ENCODE measurements at regions not wholly inside any gene's neighbourhood (a gene's known extent, or its start where the extent isn't known, plus 50 kb on each side); places are given as distances from the start of the nearest gene placed in this dataset.

DNA sequence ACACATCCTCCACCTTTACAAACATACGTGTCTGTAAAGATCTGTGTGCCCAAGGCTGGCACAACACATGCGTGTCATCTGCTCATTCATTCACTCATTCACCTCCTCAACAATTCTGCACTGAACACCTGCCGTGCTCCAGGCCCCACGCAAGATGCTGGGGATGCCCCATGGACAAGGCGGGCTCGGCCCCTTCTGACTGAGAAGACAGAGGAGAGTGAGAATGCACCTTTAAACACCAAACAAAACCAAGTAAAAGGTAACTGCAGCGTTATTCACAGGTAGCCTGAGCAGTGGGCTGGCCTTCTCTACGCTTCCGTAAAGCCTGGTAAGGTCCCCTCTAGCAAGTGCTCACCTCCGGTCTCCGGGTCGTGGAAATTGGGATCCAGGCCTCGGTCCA is 142.8 kb downstream of the SHANK2 start:
- POLR2A ChIA-PET, result no interaction called here

DNA sequence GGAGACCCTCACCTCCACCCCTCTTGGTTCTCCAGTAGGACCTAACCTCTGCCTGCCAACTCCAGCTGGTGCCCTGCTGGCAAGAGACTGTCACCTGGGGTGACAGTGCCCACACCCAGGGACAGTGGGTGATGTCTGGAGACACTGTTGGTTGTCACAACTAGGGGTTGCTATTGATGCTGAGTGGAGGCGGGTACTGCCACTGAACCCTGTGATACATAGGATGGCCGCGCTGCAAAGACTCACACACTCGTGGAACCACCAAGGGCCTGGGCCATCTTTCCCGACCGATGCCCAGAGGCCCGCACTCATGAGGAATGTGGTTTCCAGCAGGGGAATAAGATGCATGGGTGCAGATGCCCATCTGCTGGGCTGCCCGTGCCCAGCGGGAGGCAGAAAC is 143.2 kb downstream of the SHANK2 start:
- DNase-seq, result no peak
- Histone ChIP-seq H3K27me3 (replicated peaks in 2 of 5; ENCODE audit: control insufficient read depth in 4 of 5, insufficient read depth in 5 of 5, low read length in 4 of 5) (peaks cover 0 to 41% (median 0%) of the 10 kb centered on the region in 5 experiments), H3K27ac (ENCODE audit: insufficient read depth in 1 of 2, low read depth in 1 of 2, low read length in 2 of 2, poor library complexity in 1 of 2, severe bottlenecking in 2 of 2) (no peak overlapping the region), H3K36me3 (ENCODE audit: control insufficient read depth in 4 of 4, insufficient read depth in 4 of 4, low read length in 3 of 4) (no peaks in the 10 kb centered on the region), H3K4me1 (ENCODE audit: control extremely low read depth in 1 of 4, control insufficient read depth in 4 of 4, insufficient read depth in 4 of 4, low read length in 3 of 4) (no peaks in the 10 kb centered on the region), H3K4me3 (ENCODE audit: control insufficient read depth in 1 of 7, extremely low read depth in 1 of 7, insufficient read depth in 4 of 7, low read depth in 2 of 7, low read length in 6 of 7) (no peak overlapping the region), H3K9me3 (ENCODE audit: control extremely low read depth in 1 of 5, control insufficient read depth in 4 of 5, insufficient read depth in 2 of 5, low read depth in 1 of 5, low read length in 4 of 5) (no peaks in the 10 kb centered on the region)
- 89% methylated on average over 3 of the region's 9 CpGs for WGBS (ENCODE audit: insufficient coverage)
- ChIA-PET POLR2A (no interaction called here), CTCF (no interaction called here)

More for the DNA sequence above, 142.8 kb downstream of the SHANK2 start:
- WGBS (ENCODE audit: insufficient coverage), result 99% methylated on average over 8 of the region's 13 CpGs
- no peaks in the 10 kb centered on the region for H3K9me3 ChIP-seq (ENCODE audit: control extremely low read depth in 1 of 5, control insufficient read depth in 4 of 5, insufficient read depth in 2 of 5, low read depth in 1 of 5, low read length in 4 of 5)
- CTCF ChIA-PET, result no interaction called here
- no peak overlapping the region for H3K27ac ChIP-seq (ENCODE audit: insufficient read depth in 1 of 2, low read depth in 1 of 2, low read length in 2 of 2, poor library complexity in 1 of 2, severe bottlenecking in 2 of 2)
- H3K36me3 ChIP-seq (ENCODE audit: control insufficient read depth in 4 of 4, insufficient read depth in 4 of 4, low read length in 3 of 4), result no peaks in the 10 kb centered on the region
- peaks cover 0 to 44% (median 0%) of the 10 kb centered on the region in 5 experiments for H3K27me3 ChIP-seq (replicated peaks in 2 of 5; ENCODE audit: control insufficient read depth in 4 of 5, insufficient read depth in 5 of 5, low read length in 4 of 5)
- H3K4me1 ChIP-seq (ENCODE audit: control extremely low read depth in 1 of 4, control insufficient read depth in 4 of 4, insufficient read depth in 4 of 4, low read length in 3 of 4), result no peaks in the 10 kb centered on the region
- H3K4me3 ChIP-seq (ENCODE audit: control insufficient read depth in 1 of 7, extremely low read depth in 1 of 7, insufficient read depth in 4 of 7, low read depth in 2 of 7, low read length in 6 of 7), result no peak overlapping the region
- DNase-seq, result no peak

DNA sequence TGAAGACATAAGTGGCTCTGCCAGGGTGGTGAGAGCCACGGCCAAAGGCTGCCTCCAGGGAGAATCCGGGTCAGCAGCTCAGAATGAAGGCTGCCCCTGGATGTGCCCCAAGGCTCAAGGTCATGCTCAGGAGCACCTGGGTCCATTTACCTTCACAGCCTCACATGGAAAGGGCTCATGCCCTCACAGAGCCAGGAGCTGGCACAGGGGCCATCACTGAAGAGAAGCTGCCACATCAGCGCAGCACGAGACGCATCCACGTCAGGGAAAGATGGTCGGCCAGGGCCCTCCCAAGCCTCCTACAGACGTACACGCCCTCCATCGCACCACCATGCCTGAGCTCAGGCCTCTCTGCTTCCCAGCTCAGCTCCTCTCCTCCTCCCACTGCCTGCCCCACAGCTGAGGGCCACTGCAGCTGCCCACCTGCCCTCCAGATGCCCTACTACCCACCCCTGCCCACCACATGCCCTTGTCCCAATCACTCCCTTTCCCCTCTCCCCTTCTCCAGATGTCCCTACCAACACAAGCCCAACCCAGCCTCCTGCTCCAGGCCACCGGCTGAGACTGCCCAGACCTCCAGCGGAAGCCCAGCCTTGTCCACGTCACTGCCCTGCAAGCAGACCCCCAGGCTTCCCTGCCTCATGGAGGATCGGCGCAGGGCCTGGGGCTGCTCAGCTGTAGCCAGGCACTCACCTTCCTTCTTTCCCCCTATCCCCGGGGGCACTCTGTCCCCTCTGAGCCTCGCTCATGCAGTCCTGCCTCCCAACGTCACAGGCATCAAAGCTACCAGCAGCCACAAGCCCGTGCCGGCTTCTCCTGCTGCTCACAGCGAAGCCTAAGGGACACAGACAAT is 144.1 kb downstream of the SHANK2 start:
- Histone ChIP-seq H3K27me3 (replicated peaks in 2 of 5; ENCODE audit: control insufficient read depth in 4 of 5, insufficient read depth in 5 of 5, low read length in 4 of 5) (peaks cover 0 to 32% (median 0%) of the 10 kb centered on the region in 5 experiments), H3K4me1 (ENCODE audit: control extremely low read depth in 1 of 4, control insufficient read depth in 4 of 4, insufficient read depth in 4 of 4, low read length in 3 of 4) (no peaks in the 10 kb centered on the region), H3K36me3 (ENCODE audit: control insufficient read depth in 4 of 4, insufficient read depth in 4 of 4, low read length in 3 of 4) (no peaks in the 10 kb centered on the region), H3K4me3 (ENCODE audit: control insufficient read depth in 1 of 7, extremely low read depth in 1 of 7, insufficient read depth in 4 of 7, low read depth in 2 of 7, low read length in 6 of 7) (no peak overlapping the region), H3K9me3 (ENCODE audit: control extremely low read depth in 1 of 5, control insufficient read depth in 4 of 5, insufficient read depth in 2 of 5, low read depth in 1 of 5, low read length in 4 of 5) (no peaks in the 10 kb centered on the region), H3K27ac (ENCODE audit: insufficient read depth in 1 of 2, low read depth in 1 of 2, low read length in 2 of 2, poor library complexity in 1 of 2, severe bottlenecking in 2 of 2) (no peak overlapping the region)
- WGBS (ENCODE audit: insufficient coverage), result 92% methylated on average over 19 of the region's 21 CpGs
- no peak for DNase-seq
- ChIA-PET POLR2A (no interaction called here), CTCF (no interaction called here)

DNA sequence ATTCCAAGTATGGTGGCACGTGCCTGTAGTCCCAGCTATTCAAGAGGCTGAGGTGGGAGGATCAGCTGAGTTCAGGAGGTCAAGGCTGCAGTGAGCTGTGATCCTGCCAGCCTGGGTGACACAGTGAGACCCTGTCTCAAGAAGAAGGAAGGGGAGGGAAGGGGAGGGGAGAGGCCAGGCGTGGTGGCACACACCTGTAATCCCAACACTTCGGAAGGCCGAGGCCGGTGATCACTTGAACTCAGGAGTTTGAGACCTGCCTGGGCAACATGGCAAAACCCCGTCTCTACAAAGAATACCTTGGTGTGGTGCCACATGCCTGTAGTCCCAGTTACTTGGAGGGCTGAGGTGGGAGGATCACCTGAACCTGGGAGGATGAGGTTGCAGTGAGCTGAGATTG is 145.7 kb downstream of the SHANK2 start:
- 93% methylated on average over 6 of the region's 6 CpGs for WGBS (ENCODE audit: insufficient coverage)
- Histone ChIP-seq H3K36me3 (ENCODE audit: control insufficient read depth in 4 of 4, insufficient read depth in 4 of 4, low read length in 3 of 4) (no peaks in the 10 kb centered on the region), H3K9me3 (ENCODE audit: control extremely low read depth in 1 of 5, control insufficient read depth in 4 of 5, insufficient read depth in 2 of 5, low read depth in 1 of 5, low read length in 4 of 5) (no peaks in the 10 kb centered on the region), H3K27me3 (replicated peaks in 2 of 5; ENCODE audit: control insufficient read depth in 4 of 5, insufficient read depth in 5 of 5, low read length in 4 of 5) (peaks cover 0 to 19% (median 0%) of the 10 kb centered on the region in 5 experiments), H3K4me3 (ENCODE audit: control insufficient read depth in 1 of 7, extremely low read depth in 1 of 7, insufficient read depth in 4 of 7, low read depth in 2 of 7, low read length in 6 of 7) (no peak overlapping the region), H3K27ac (ENCODE audit: insufficient read depth in 1 of 2, low read depth in 1 of 2, low read length in 2 of 2, poor library complexity in 1 of 2, severe bottlenecking in 2 of 2) (no peak overlapping the region), H3K4me1 (ENCODE audit: control extremely low read depth in 1 of 4, control insufficient read depth in 4 of 4, insufficient read depth in 4 of 4, low read length in 3 of 4) (no peaks in the 10 kb centered on the region)
- no peak for DNase-seq
- POLR2A ChIA-PET, result no interaction called here
- CTCF ChIA-PET, result no interaction called here

DNA sequence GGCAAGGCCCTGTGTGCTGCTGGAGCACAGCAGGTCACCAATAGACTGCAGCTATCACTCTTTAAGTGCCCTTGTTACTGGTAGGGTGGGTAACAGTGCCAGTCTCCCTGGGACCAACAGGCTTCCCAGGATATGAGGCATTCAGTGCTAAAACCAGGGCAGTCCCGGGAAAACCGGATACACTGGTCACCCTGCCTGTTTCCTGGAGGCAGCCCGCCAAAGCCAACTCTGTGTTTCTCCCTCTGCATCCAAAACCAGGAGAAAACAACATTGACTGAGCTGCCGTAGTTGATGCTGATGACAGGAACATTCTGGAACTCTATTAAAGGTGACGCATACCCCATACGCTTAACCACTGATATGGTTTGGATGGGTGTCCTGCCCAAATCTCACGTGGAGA is 149.1 kb downstream of the SHANK2 start:
- ChIA-PET CTCF (no interaction called here), POLR2A (no interaction called here)
- no peak overlapping the region for H3K27ac ChIP-seq (ENCODE audit: insufficient read depth in 1 of 2, low read depth in 1 of 2, low read length in 2 of 2, poor library complexity in 1 of 2, severe bottlenecking in 2 of 2)
- no peak for DNase-seq
- no peaks in the 10 kb centered on the region for H3K9me3 ChIP-seq (ENCODE audit: control extremely low read depth in 1 of 5, control insufficient read depth in 4 of 5, insufficient read depth in 2 of 5, low read depth in 1 of 5, low read length in 4 of 5)
- no peaks in the 10 kb centered on the region for H3K36me3 ChIP-seq (ENCODE audit: control insufficient read depth in 4 of 4, insufficient read depth in 4 of 4, low read length in 3 of 4)
- H3K27me3 ChIP-seq (replicated peaks in 2 of 5; ENCODE audit: control insufficient read depth in 4 of 5, insufficient read depth in 5 of 5, low read length in 4 of 5), result peaks cover 0 to 14% (median 0%) of the 10 kb centered on the region in 5 experiments
- 87% methylated on average over 7 of the region's 7 CpGs for WGBS (ENCODE audit: insufficient coverage)
- H3K4me3 ChIP-seq (ENCODE audit: control insufficient read depth in 1 of 7, extremely low read depth in 1 of 7, insufficient read depth in 4 of 7, low read depth in 2 of 7, low read length in 6 of 7), result no peak overlapping the region
- H3K4me1 ChIP-seq (ENCODE audit: control extremely low read depth in 1 of 4, control insufficient read depth in 4 of 4, insufficient read depth in 4 of 4, low read length in 3 of 4), result no peaks in the 10 kb centered on the region

DNA sequence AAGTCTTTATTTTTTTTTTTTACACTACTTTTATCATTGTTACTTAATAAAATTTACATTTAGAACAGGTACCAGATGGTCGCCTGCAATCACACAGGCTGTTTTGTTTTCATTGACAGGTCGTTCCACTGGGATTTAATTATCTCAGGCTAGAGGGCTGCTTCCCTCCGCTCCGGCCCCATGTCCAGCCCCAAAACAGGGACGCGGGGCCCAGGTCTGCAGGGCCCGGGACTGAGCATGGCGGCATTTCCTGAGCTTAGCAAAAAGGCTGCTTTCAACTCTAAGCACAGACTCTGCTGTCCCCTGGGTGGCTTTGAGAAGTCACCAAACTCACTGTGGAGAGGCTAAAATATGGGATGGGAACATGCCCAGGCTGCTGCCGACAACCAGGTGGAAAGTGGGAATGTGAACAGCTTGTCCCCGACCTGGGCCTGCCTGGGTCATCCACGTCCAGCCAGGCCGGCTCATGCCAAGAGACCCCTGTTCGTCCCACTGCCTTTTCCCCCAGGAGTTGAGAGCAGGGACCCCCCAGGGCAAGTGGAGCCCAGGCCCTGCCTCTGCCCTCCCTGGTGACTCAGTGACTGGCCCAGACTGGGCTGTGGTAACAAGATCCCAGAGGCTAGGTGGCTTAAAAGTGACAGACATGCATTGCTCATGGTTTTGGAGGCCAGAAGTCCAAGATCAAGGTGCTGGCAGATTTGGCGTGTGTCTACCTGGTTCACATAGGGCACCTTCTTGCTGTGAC is 150.0 kb downstream of the SHANK2 start:
- no peaks in the 10 kb centered on the region for H3K9me3 ChIP-seq (ENCODE audit: control extremely low read depth in 1 of 5, control insufficient read depth in 4 of 5, insufficient read depth in 2 of 5, low read depth in 1 of 5, low read length in 4 of 5)
- DNase-seq, result no peak
- H3K4me3 ChIP-seq (ENCODE audit: control insufficient read depth in 1 of 7, extremely low read depth in 1 of 7, insufficient read depth in 4 of 7, low read depth in 2 of 7, low read length in 6 of 7), result no peak overlapping the region
- H3K4me1 ChIP-seq (ENCODE audit: control extremely low read depth in 1 of 4, control insufficient read depth in 4 of 4, insufficient read depth in 4 of 4, low read length in 3 of 4), result no peaks in the 10 kb centered on the region
- POLR2A ChIA-PET, result no interaction called here
- H3K36me3 ChIP-seq (ENCODE audit: control insufficient read depth in 4 of 4, insufficient read depth in 4 of 4, low read length in 3 of 4), result no peaks in the 10 kb centered on the region
- WGBS (ENCODE audit: insufficient coverage), result 87% methylated on average over 13 of the region's 14 CpGs
- CTCF ChIA-PET, result no interaction called here
- H3K27ac ChIP-seq (ENCODE audit: insufficient read depth in 1 of 2, low read depth in 1 of 2, low read length in 2 of 2, poor library complexity in 1 of 2, severe bottlenecking in 2 of 2), result no peak overlapping the region
- peaks cover 0 to 11% (median 0%) of the 10 kb centered on the region in 5 experiments for H3K27me3 ChIP-seq (replicated peaks in 2 of 5; ENCODE audit: control insufficient read depth in 4 of 5, insufficient read depth in 5 of 5, low read length in 4 of 5)

- H3K4me1 ChIP-seq (ENCODE audit: control extremely low read depth in 1 of 4, control insufficient read depth in 4 of 4, insufficient read depth in 4 of 4, low read length in 3 of 4), result no peaks in the 10 kb centered on the region
- H3K36me3 ChIP-seq (ENCODE audit: control insufficient read depth in 4 of 4, insufficient read depth in 4 of 4, low read length in 3 of 4), result no peaks in the 10 kb centered on the region
- H3K27me3 ChIP-seq (replicated peaks in 2 of 5; ENCODE audit: control insufficient read depth in 4 of 5, insufficient read depth in 5 of 5, low read length in 4 of 5), result peaks cover 0 to 15% (median 0%) of the 10 kb centered on the region in 5 experiments
- ChIA-PET POLR2A (no interaction called here), CTCF (no interaction called here)
- H3K9me3 ChIP-seq (ENCODE audit: control extremely low read depth in 1 of 5, control insufficient read depth in 4 of 5, insufficient read depth in 2 of 5, low read depth in 1 of 5, low read length in 4 of 5), result no peaks in the 10 kb centered on the region
- no peak for DNase-seq
- WGBS (ENCODE audit: insufficient coverage), result 87% methylated on average over 14 of the region's 17 CpGs
- no peak overlapping the region for H3K27ac ChIP-seq (ENCODE audit: insufficient read depth in 1 of 2, low read depth in 1 of 2, low read length in 2 of 2, poor library complexity in 1 of 2, severe bottlenecking in 2 of 2)
- H3K4me3 ChIP-seq (ENCODE audit: control insufficient read depth in 1 of 7, extremely low read depth in 1 of 7, insufficient read depth in 4 of 7, low read depth in 2 of 7, low read length in 6 of 7), result no peak overlapping the region
Measured at GRCh38 chr11:71101606-71102005, 150.8 kb downstream of the SHANK2 start.

Data from common myeloid progenitor, CD34-positive (primary cell).